ENCODE measurements at regions not wholly inside any gene's neighbourhood (a gene's known extent, or its start where the extent isn't known, plus 50 kb on each side); places are given as distances from the start of the nearest gene placed in this dataset.
"Not testable (repeated sequence)": the region's sequence is repeated elsewhere in the genome, so short reads cannot be mapped to it uniquely, and the experiment has no call there.

DNA sequence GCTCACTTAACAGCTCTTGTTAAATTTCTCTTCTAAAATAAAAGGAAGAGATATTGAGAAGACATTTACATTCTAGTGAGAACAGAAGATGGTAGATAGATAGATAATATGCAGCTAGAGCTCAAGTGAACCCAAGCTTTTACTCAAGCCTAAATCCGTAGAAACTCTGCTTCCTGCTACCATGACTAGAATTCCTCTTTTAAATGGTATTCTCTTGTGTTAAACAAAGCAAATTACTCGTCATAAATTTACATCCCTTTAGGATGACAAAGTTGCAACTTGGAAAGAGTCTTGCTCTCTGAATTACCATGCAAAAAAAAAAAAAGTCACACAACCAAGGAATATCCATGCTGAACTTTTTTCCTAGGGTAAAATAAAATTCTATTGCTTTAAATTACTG is 160.7 kb upstream of the LRFN5 start:
- Histone ChIP-seq H3K4me3 (no peak overlapping the region), H3K36me3 (ENCODE audit: insufficient read depth, low read length) (no peaks in the 10 kb centered on the region), H3K9me3 (ENCODE audit: low read depth, low read length) (no peaks in the 10 kb centered on the region), H3K9ac (ENCODE audit: insufficient read length) (no peak overlapping the region), H3K27ac (no peak overlapping the region)
- no peak for DNase-seq (ENCODE audit: low read depth, low spot score)
- TF ChIP-seq POLR2AphosphoS5 (IDR thresholded peaks at IDR 0.05; ENCODE audit: borderline replicate concordance, low read depth, low read length) (no peak), EZH2 (IDR thresholded peaks at IDR 0.05) (no peak)

DNA sequence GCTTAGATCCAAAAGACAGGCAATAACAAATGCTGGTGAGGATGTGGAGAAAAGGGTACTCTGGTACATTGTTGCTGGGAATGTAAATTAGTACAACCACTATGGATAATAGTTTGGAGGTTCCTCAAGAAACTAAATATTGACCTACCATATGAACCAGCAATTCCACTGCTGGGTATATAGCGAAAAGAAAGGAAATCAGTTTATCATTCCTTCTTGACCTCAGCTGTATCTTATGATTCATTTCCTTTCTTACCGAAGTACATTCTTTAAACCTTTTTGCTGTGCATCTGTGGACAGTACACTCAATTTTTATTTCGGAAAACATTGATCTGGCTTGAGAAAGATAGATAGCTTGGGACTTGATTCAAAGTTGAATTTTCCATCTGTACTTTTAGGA is 183.2 kb upstream of the LRFN5 start:
- H3K27ac ChIP-seq = no peak overlapping the region
- TF ChIP-seq FOXP2 (optimal IDR thresholded peaks at IDR 0.05; ENCODE audit: control extremely low read depth, extremely low read length, insufficient read depth) (no peak), EZH2 (IDR thresholded peaks at IDR 0.05) (no peak), POLR2AphosphoS5 (IDR thresholded peaks at IDR 0.05; ENCODE audit: borderline replicate concordance, low read depth, low read length) (no peak)
- no peak overlapping the region for H3K9ac ChIP-seq (ENCODE audit: insufficient read length)
- H3K36me3 ChIP-seq (ENCODE audit: insufficient read depth, low read length) = no peaks in the 10 kb centered on the region
- DNase-seq (ENCODE audit: low read depth, low spot score) = no peak
- no peak overlapping the region for H3K4me3 ChIP-seq
- H3K9me3 ChIP-seq (ENCODE audit: low read depth, low read length) = no peaks in the 10 kb centered on the region

DNA sequence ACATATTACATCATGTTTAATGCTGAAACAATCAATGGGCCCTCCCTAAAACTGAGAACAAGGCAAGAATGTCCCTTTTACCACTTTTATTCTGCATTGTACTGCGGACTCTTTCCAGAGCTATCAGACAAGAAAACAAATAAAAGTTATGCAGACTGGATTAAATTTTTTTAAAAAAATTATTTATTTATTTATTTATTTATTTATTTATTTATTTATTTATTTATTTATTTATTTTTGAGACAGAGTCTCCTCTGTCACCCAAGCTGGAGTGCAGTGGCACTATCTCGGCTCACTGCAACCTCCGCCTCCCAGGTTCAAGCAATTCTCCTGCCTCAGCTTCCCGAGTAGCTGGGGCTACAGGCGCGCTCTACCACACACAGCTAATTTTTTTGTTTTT is 185.4 kb upstream of the LRFN5 start:
- H3K9me3 ChIP-seq (ENCODE audit: low read depth, low read length); H3K4me3 ChIP-seq: not testable (repeated sequence)

DNA sequence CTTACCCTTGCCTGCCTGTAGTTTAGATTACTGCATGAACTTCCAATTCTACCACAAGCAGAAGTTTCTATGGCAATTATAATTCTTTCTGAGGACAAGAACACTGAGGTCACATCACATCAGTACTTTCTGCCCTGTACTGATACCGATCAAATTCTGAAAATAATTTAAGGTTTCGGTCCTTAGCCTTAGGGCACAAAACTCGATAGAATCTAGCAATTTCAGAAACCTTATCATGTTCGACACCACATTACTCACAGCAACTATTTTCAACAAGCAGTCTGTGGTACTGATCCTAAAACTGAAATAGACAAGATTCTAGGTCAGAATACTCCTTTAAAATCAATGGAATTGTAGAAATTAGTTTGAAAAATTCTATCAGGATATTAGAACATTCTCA is 187.0 kb upstream of the LRFN5 start:
- H3K9me3 ChIP-seq (ENCODE audit: low read depth, low read length) = no peaks in the 10 kb centered on the region

More for the DNA sequence above, 185.4 kb upstream of the LRFN5 start:
- H3K9ac ChIP-seq (ENCODE audit: insufficient read length); DNase-seq (ENCODE audit: low read depth, low spot score); H3K36me3 ChIP-seq (ENCODE audit: insufficient read depth, low read length); H3K27ac ChIP-seq: not testable (repeated sequence)

DNA sequence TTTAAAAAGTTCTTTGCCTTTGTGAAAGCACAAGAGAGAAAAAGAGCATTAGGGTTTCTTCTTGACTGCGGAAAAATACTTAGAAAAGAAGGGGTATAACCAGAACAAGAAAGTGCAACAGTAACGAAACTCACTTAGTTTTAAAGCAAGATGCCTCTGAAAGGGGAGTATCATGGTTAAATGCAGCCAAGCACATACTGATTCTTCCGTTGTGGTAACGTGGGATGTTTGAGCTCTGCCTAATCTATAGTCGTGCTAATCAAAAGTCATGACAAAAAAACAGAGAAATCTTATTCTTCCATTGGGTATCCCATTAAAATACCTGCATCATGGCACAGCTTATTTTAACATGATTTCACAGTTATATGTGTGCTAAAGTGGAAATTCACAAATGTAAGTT is 187.8 kb upstream of the LRFN5 start:
- no peak overlapping the region for H3K9ac ChIP-seq (ENCODE audit: insufficient read length)
- H3K9me3 ChIP-seq (ENCODE audit: low read depth, low read length) = no peaks in the 10 kb centered on the region
- TF ChIP-seq FOXP2 (optimal IDR thresholded peaks at IDR 0.05; ENCODE audit: control extremely low read depth, extremely low read length, insufficient read depth) (no peak), EZH2 (IDR thresholded peaks at IDR 0.05) (no peak), POLR2AphosphoS5 (IDR thresholded peaks at IDR 0.05; ENCODE audit: borderline replicate concordance, low read depth, low read length) (no peak)
- H3K4me3 ChIP-seq = no peak overlapping the region
- no peak for DNase-seq (ENCODE audit: low read depth, low spot score)
- H3K36me3 ChIP-seq (ENCODE audit: insufficient read depth, low read length) = no peaks in the 10 kb centered on the region
- no peak overlapping the region for H3K27ac ChIP-seq

More for the DNA sequence above, 187.0 kb upstream of the LRFN5 start:
- TF ChIP-seq EZH2 (IDR thresholded peaks at IDR 0.05) (no peak), FOXP2 (optimal IDR thresholded peaks at IDR 0.05; ENCODE audit: control extremely low read depth, extremely low read length, insufficient read depth) (no peak), POLR2AphosphoS5 (IDR thresholded peaks at IDR 0.05; ENCODE audit: borderline replicate concordance, low read depth, low read length) (no peak)
- H3K9ac ChIP-seq (ENCODE audit: insufficient read length) = no peak overlapping the region
- H3K27ac ChIP-seq = no peak overlapping the region
- H3K4me3 ChIP-seq = no peak overlapping the region
- H3K36me3 ChIP-seq (ENCODE audit: insufficient read depth, low read length) = no peaks in the 10 kb centered on the region
- DNase-seq (ENCODE audit: low read depth, low spot score) = no peak

DNA sequence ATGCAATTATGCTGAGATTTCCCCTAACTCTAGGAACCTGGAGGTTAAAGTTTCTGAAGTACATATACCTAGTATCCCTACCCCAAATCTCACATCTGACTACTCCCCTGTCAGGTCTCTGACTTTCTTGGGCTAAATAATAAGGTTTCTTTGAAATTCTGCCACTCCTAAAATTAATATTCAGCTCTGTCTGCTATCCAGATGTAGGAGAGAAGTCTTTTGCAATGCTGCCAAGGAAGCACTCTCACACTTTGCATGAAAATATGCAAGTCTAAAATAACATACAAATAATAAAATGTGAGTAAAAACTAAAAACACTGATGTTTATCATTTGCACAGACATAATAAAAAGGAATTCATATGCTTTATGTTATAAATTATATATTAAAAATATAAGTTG is 196.9 kb upstream of the LRFN5 start:
- no peak for TF ChIP-seq POLR2AphosphoS5 (IDR thresholded peaks at IDR 0.05; ENCODE audit: borderline replicate concordance, low read depth, low read length)
- TF ChIP-seq EZH2 (IDR thresholded peaks at IDR 0.05) = no peak
- TF ChIP-seq FOXP2 (optimal IDR thresholded peaks at IDR 0.05; ENCODE audit: control extremely low read depth, extremely low read length, insufficient read depth) = no peak
- H3K36me3 ChIP-seq (ENCODE audit: insufficient read depth, low read length) = no peaks in the 10 kb centered on the region
- DNase-seq (ENCODE audit: low read depth, low spot score) = no peak

DNA sequence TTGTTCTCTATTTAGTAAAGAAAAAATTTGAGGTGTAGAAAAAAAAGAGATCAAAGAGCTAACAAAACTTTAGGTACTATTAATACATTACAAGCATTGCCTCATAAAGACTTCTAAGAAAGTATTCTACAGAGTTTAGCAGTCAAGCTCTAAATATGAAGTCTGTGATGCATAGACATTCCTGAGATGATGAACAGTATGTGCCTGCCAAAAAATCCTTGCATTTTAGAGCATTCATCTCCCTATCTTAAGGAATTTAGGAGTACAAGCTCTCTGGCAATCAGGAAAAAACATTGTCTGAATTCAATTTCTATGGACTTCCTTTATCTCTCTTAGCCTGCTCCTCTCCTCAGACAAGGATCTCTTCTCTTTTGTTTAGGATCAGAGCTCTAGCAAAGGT is 202.6 kb upstream of the LRFN5 start:
- H3K9ac ChIP-seq (ENCODE audit: insufficient read length) = no peak overlapping the region
- DNase-seq (ENCODE audit: low read depth, low spot score) = no peak
- no peaks in the 10 kb centered on the region for H3K36me3 ChIP-seq (ENCODE audit: insufficient read depth, low read length)
- H3K4me3 ChIP-seq = no peak overlapping the region
- no peaks in the 10 kb centered on the region for H3K9me3 ChIP-seq (ENCODE audit: low read depth, low read length)
- no peak for TF ChIP-seq POLR2AphosphoS5 (IDR thresholded peaks at IDR 0.05; ENCODE audit: borderline replicate concordance, low read depth, low read length)
- TF ChIP-seq EZH2 (IDR thresholded peaks at IDR 0.05) = no peak
- no peak for TF ChIP-seq FOXP2 (optimal IDR thresholded peaks at IDR 0.05; ENCODE audit: control extremely low read depth, extremely low read length, insufficient read depth)
- no peak overlapping the region for H3K27ac ChIP-seq

More for the DNA sequence above, 196.9 kb upstream of the LRFN5 start:
- no peak overlapping the region for H3K9ac ChIP-seq (ENCODE audit: insufficient read length)
- no peak overlapping the region for H3K27ac ChIP-seq
- H3K9me3 ChIP-seq (ENCODE audit: low read depth, low read length) = no peaks in the 10 kb centered on the region
- no peak overlapping the region for H3K4me3 ChIP-seq

DNA sequence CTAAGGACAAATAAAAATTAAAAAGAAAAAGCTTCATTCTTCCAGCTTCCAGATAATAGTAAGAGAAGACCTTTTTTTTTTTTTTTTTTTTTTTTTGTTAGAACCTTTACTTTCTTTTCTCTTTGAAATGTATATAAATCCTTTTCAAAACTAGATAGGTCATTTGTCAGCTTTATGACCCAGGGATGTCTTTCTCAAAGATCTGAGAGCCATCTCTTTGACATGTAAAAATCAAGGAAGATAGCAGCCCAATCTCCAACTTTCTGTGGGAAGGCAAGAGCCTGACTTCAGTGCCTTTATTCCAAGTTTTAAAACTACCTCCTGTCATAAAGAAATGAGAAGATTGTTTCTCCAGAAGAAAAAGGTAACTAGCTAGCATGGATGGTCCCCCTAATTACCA is 203.3 kb upstream of the LRFN5 start:
- H3K9ac ChIP-seq (ENCODE audit: insufficient read length) = no peak overlapping the region
- H3K36me3 ChIP-seq (ENCODE audit: insufficient read depth, low read length) = no peaks in the 10 kb centered on the region
- H3K9me3 ChIP-seq (ENCODE audit: low read depth, low read length) = no peaks in the 10 kb centered on the region
- DNase-seq (ENCODE audit: low read depth, low spot score) = no peak
- H3K27ac ChIP-seq = no peak overlapping the region
- TF ChIP-seq POLR2AphosphoS5 (IDR thresholded peaks at IDR 0.05; ENCODE audit: borderline replicate concordance, low read depth, low read length) (no peak), EZH2 (IDR thresholded peaks at IDR 0.05) (no peak), FOXP2 (optimal IDR thresholded peaks at IDR 0.05; ENCODE audit: control extremely low read depth, extremely low read length, insufficient read depth) (no peak)
- H3K4me3 ChIP-seq = no peak overlapping the region

DNA sequence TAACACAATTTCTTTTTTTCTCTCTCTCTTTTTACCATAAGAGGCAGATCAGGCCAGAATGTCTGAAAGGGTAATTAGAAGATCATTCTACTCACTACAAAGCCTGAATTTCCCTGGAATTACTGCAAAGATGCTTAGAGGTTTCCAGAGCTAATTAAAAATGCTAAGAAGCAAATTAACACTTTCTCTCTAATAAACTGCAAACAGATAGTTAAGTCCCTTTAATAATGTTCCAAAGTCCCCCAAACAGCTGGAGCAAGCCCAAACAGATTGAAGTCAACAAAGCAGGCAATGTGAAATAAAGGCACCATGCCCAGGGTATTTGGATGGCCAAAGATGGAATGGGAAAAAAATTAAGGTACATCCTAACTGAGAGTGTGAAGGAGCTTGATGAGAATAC is 208.8 kb upstream of the LRFN5 start:
- no peak overlapping the region for H3K9ac ChIP-seq (ENCODE audit: insufficient read length)

More for the DNA sequence above, 208.8 kb upstream of the LRFN5 start:
- no peak for TF ChIP-seq FOXP2 (optimal IDR thresholded peaks at IDR 0.05; ENCODE audit: control extremely low read depth, extremely low read length, insufficient read depth)
- Histone ChIP-seq H3K36me3 (ENCODE audit: insufficient read depth, low read length) (no peaks in the 10 kb centered on the region), H3K27ac (no peak overlapping the region), H3K9me3 (ENCODE audit: low read depth, low read length) (no peaks in the 10 kb centered on the region), H3K4me3 (no peak overlapping the region)
- no peak for DNase-seq (ENCODE audit: low read depth, low spot score)
